ENCODE measurements at regions not wholly inside any gene's neighbourhood (a gene's known extent, or its start where the extent isn't known, plus 50 kb on each side); places are given as distances from the start of the nearest gene placed in this dataset.

- no peaks in the 10 kb centered on the region for H3K36me3 ChIP-seq
- DNase-seq, result no peak
- TF ChIP-seq CTCF (IDR thresholded peaks at IDR 0.05 in 8 of 11, conservative IDR thresholded peaks at IDR 0.05 in 3 of 11) (no peak), POLR2A (IDR thresholded peaks at IDR 0.05) (no peak), POLR2AphosphoS5 (IDR thresholded peaks at IDR 0.05) (no peak)
- WGBS, 5 donors, result 2 to 9% (median 3%) methylated on average over 5 to 6 of the region's 6 CpGs
- H3K27me3 ChIP-seq (replicated peaks in 1 of 7), result peaks cover 0 to 56% (median 11%) of the 10 kb centered on the region in 7 donors
- intact Hi-C loops (cut with DNase I; ENCODE audit: low total_unique reads), result no loop called here
- H3K4me3 ChIP-seq, result no peak overlapping the region
- H3K27ac ChIP-seq, result no peak overlapping the region
- peaks cover 0 to 8% (median 0%) of the 10 kb centered on the region in 8 donors for H3K9me3 ChIP-seq
- H3K4me1 ChIP-seq, result peaks cover 0 to 10% (median 0%) of the 10 kb centered on the region in 6 donors
Measured at GRCh38 chr3:10666621-10667020, 149.4 kb upstream of the SLC6A11 start.

- WGBS, 5 donors, result 44 to 78% (median 64%) methylated on average over 7 to 8 of the region's 8 CpGs
- Histone ChIP-seq H3K27me3 (replicated peaks in 1 of 7) (peaks cover 0 to 56% (median 11%) of the 10 kb centered on the region in 7 donors), H3K27ac (no peak overlapping the region), H3K4me3 (no peak overlapping the region), H3K36me3 (no peaks in the 10 kb centered on the region), H3K9me3 (peaks cover 0 to 4% (median 0%) of the 10 kb centered on the region in 8 donors), H3K4me1 (peaks cover 0 to 10% (median 0%) of the 10 kb centered on the region in 6 donors)
- intact Hi-C loops (cut with DNase I; ENCODE audit: low total_unique reads), result no loop called here
- DNase-seq, result no peak
- TF ChIP-seq POLR2AphosphoS5 (IDR thresholded peaks at IDR 0.05), result no peak
- no peak for TF ChIP-seq POLR2A (IDR thresholded peaks at IDR 0.05)
- no peak for TF ChIP-seq CTCF (IDR thresholded peaks at IDR 0.05 in 8 of 11, conservative IDR thresholded peaks at IDR 0.05 in 3 of 11)
Measured at GRCh38 chr3:10667269-10667668, 148.8 kb upstream of the SLC6A11 start.

GRCh38 chr3:10667901-10668476, 148.0 kb upstream of the SLC6A11 start:
- Histone ChIP-seq H3K4me3 (no peak overlapping the region), H3K27me3 (replicated peaks in 1 of 7) (peaks cover 0 to 56% (median 11%) of the 10 kb centered on the region in 7 donors), H3K36me3 (no peaks in the 10 kb centered on the region), H3K9me3 (no peaks in the 10 kb centered on the region), H3K27ac (no peak overlapping the region), H3K4me1 (peaks cover 0 to 10% (median 0%) of the 10 kb centered on the region in 6 donors)
- DNase-seq, result no peak
- intact Hi-C loops (cut with DNase I; ENCODE audit: low total_unique reads), result no loop called here
- 69 to 84% (median 77%) methylated on average over 14 of the region's 14 CpGs for WGBS, 5 donors
- no peak for TF ChIP-seq POLR2A (IDR thresholded peaks at IDR 0.05)
- no peak for TF ChIP-seq CTCF (IDR thresholded peaks at IDR 0.05 in 8 of 11, conservative IDR thresholded peaks at IDR 0.05 in 3 of 11)
- TF ChIP-seq POLR2AphosphoS5 (IDR thresholded peaks at IDR 0.05), result no peak

GRCh38 chr3:10669490-10670048, 146.5 kb upstream of the SLC6A11 start:
- H3K4me3 ChIP-seq, result no peak overlapping the region
- no peak for DNase-seq
- H3K36me3 ChIP-seq, result no peaks in the 10 kb centered on the region
- no peak overlapping the region for H3K27ac ChIP-seq
- intact Hi-C loops (cut with DNase I; ENCODE audit: low total_unique reads), result no loop called here
- no peaks in the 10 kb centered on the region for H3K9me3 ChIP-seq
- TF ChIP-seq POLR2AphosphoS5 (IDR thresholded peaks at IDR 0.05) (no peak), POLR2A (IDR thresholded peaks at IDR 0.05) (no peak), CTCF (IDR thresholded peaks at IDR 0.05 in 8 of 11, conservative IDR thresholded peaks at IDR 0.05 in 3 of 11) (no peak)
- peaks cover 0 to 10% (median 0%) of the 10 kb centered on the region in 6 donors for H3K4me1 ChIP-seq
- WGBS, 5 donors, result 74 to 86% (median 83%) methylated on average over 6 of the region's 6 CpGs
- H3K27me3 ChIP-seq (replicated peaks in 1 of 7), result peaks cover 0 to 42% (median 6%) of the 10 kb centered on the region in 7 donors
